ENCODE measurements at regions not wholly inside any gene's neighbourhood (a gene's known extent, or its start where the extent isn't known, plus 50 kb on each side); places are given as distances from the start of the nearest gene placed in this dataset.
"Not testable (repeated sequence)": the region's sequence is repeated elsewhere in the genome, so short reads cannot be mapped to it uniquely, and the experiment has no call there.

GRCh38 chr11:71331631-71332030 is 79.3 kb upstream of the SHANK2 start:
- no peak for DNase-seq

- DNase-seq: no peak
Measured at GRCh38 chr11:71330996-71331395, 78.6 kb upstream of the SHANK2 start.

- DNase-seq: no peak
Measured at GRCh38 chr11:71330349-71330748, 78.0 kb upstream of the SHANK2 start.

GRCh38 chr11:71329786-71330185 is 77.4 kb upstream of the SHANK2 start:
- no peak for DNase-seq

GRCh38 chr11:71329165-71329510 is 76.8 kb upstream of the SHANK2 start:
- DNase-seq: no peak

GRCh38 chr11:71327156-71328085 is 75.0 kb upstream of the SHANK2 start:
- DNase-seq: no peak

- DNase-seq: no peak
Measured at GRCh38 chr11:71326328-71326940, 74.1 kb upstream of the SHANK2 start.

GRCh38 chr11:71325418-71326327 is 73.3 kb upstream of the SHANK2 start:
- DNase-seq: no peak

GRCh38 chr11:71324788-71325417 is 72.5 kb upstream of the SHANK2 start:
- DNase-seq: no peak

GRCh38 chr11:71323876-71324526 is 71.6 kb upstream of the SHANK2 start:
- DNase-seq: no peak

- no peak for DNase-seq
Measured at GRCh38 chr11:71322861-71323582, 70.6 kb upstream of the SHANK2 start.

- no peak for DNase-seq
Measured at GRCh38 chr11:71322192-71322735, 69.9 kb upstream of the SHANK2 start.

GRCh38 chr11:71321433-71322191 is 69.2 kb upstream of the SHANK2 start:
- DNase-seq: no peak

- DNase-seq: no peak
Measured at GRCh38 chr11:71316701-71317100, 64.3 kb upstream of the SHANK2 start.

GRCh38 chr11:71312616-71313015 is 60.2 kb upstream of the SHANK2 start:
- not testable (repeated sequence) for DNase-seq

GRCh38 chr11:71311928-71312510 is 59.6 kb upstream of the SHANK2 start:
- no peak for DNase-seq

- no peak for DNase-seq
Measured at GRCh38 chr11:71311176-71311925, 59.0 kb upstream of the SHANK2 start.

- no peak for DNase-seq
Measured at GRCh38 chr11:71310184-71310583, 57.8 kb upstream of the SHANK2 start.

GRCh38 chr11:71309611-71310010 is 57.2 kb upstream of the SHANK2 start:
- DNase-seq: no peak
